ENCODE measurements at regions not wholly inside any gene's neighbourhood (a gene's known extent, or its start where the extent isn't known, plus 50 kb on each side); places are given as distances from the start of the nearest gene placed in this dataset.

GRCh38 chr6:21885532-21886114 is 292.1 kb downstream of the SOX4 start:
- TF ChIP-seq GATA2 (IDR thresholded peaks at IDR 0.05; ENCODE audit: low read depth, low read length), result no peak
- no peak for TF ChIP-seq GATA3 (IDR thresholded peaks at IDR 0.05; ENCODE audit: low read depth, low read length)
